AG09309 (cell line): ENCODE measurements at regions not wholly inside any gene's neighbourhood (a gene's known extent, or its start where the extent isn't known, plus 50 kb on each side); places are given as distances from the start of the nearest gene placed in this dataset.

Experiments
- DNase-seq: peaks from one replicate; pipeline ENCODE4 v3.0.0-alpha.2; 2010; ENCODE audit warnings: low read depth
- H3K4me3 ChIP-seq: 2 replicates; pipeline ENCODE4 v1.5.1; 2011; ENCODE audit warnings: mild to moderate bottlenecking, low read depth, low read length, moderate library complexity; ENCODE audit not compliant: control insufficient read depth
- CTCF ChIP-seq: IDR thresholded peaks from 2 replicates; pipeline ENCODE4 v1.5.1; 2011; ENCODE audit warnings: mild to moderate bottlenecking, low read depth, low read length, inconsistent platforms; ENCODE audit not compliant: insufficient read depth, control insufficient read depth; ENCODE audit errors: missing control alignments

GRCh38 chr18:41490861-41491260 is 464.2 kb upstream of the PIK3C3 start:
- no peak overlapping the region for H3K4me3 ChIP-seq
- DNase-seq = no peak
- TF ChIP-seq CTCF = no peak

- no peak for TF ChIP-seq CTCF
- no peak overlapping the region for H3K4me3 ChIP-seq
- DNase-seq = no peak
These were observed 468.5 kb upstream of the PIK3C3 start for GRCh38 chr18:41486575-41486974.

GRCh38 chr18:41484069-41484468 is 471.0 kb upstream of the PIK3C3 start:
- no peak for DNase-seq
- TF ChIP-seq CTCF = no peak
- no peak overlapping the region for H3K4me3 ChIP-seq

GRCh38 chr18:41482501-41482900 is 472.5 kb upstream of the PIK3C3 start:
- DNase-seq = no peak
- no peak overlapping the region for H3K4me3 ChIP-seq
- TF ChIP-seq CTCF = no peak

GRCh38 chr18:41466436-41467160 is 488.4 kb upstream of the PIK3C3 start:
- no peak for TF ChIP-seq CTCF
- H3K4me3 ChIP-seq = no peak overlapping the region
- DNase-seq = no peak

GRCh38 chr18:41465386-41465785 is 489.6 kb upstream of the PIK3C3 start:
- no peak for DNase-seq
- no peak for TF ChIP-seq CTCF
- H3K4me3 ChIP-seq = no peak overlapping the region

GRCh38 chr18:41464278-41464677 is 490.8 kb upstream of the PIK3C3 start:
- no peak for DNase-seq
- no peak for TF ChIP-seq CTCF
- H3K4me3 ChIP-seq = no peak overlapping the region
